KBM-7 (cell line): ENCODE measurements at regions not wholly inside any gene's neighbourhood (a gene's known extent, or its start where the extent isn't known, plus 50 kb on each side); places are given as distances from the start of the nearest gene placed in this dataset.
"Not testable (repeated sequence)": the region's sequence is repeated elsewhere in the genome, so short reads cannot be mapped to it uniquely, and the experiment has no call there.

Experiments used
- DNase-seq: peaks from one replicate; pipeline ENCODE4 v3.0.0-alpha.2; 2015
- in situ Hi-C: fragments of 300-500 bp; cut with MboI; formaldehyde crosslinking; loops from 2 replicates; pipeline ENCODE4 v1.14.3; 2020; ENCODE audit warnings: low sequenced_read_pairs, low pct_unique_long_range_greater_than_20kb, mixed read lengths

GRCh38 chr20:48535556-48535955 is 292.2 kb downstream of the PREX1 start:
- DNase-seq: no peak
- in situ Hi-C loops: no loop called here

GRCh38 chr20:48532028-48532427 is 295.8 kb downstream of the PREX1 start:
- in situ Hi-C loops: no loop called here
- no peak for DNase-seq

DNA sequence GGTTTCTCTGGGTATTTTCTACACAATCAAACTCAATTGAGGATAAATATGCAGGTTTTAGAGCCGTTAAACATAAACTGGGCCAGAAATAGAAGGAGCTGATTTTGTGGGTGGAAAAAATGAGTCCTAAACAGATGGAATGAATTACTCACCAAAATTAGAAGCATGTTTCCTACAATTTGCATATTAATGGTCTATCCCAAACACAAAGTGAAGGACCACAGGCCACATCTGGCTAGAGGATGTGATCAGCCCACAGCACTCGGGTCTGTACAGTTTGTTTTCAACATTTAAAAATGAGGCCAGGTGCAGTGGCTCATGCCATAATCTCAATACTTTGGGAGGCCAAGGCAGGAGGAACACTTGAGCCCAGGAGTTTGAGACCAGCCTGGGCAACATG is 296.3 kb downstream of the PREX1 start:
- DNase-seq: no peak
- in situ Hi-C loops: no loop called here

GRCh38 chr20:48530957-48531356 is 296.8 kb downstream of the PREX1 start:
- in situ Hi-C loops: no loop called here
- no peak for DNase-seq

DNA sequence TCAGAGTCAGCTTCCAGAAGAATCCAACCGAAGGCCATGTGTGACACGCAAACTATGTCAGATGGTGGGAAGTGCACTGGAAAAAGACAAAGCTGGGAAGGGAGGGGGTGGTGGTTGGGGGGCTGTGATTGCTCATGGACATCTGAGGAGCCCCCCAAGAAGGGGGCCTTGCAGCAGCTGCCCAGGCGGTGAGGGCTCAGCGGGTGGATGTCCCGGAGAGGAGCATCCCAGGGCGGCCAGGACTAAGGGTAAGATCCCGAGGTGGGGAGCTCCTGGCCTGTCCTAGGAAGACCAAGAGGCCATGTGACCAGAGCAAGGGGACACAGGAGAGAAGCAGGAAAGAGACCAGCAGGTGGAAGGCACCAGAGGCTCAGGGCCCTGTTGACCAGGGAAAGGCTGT is 299.5 kb downstream of the PREX1 start:
- in situ Hi-C loops: no loop called here
- no peak for DNase-seq

DNA sequence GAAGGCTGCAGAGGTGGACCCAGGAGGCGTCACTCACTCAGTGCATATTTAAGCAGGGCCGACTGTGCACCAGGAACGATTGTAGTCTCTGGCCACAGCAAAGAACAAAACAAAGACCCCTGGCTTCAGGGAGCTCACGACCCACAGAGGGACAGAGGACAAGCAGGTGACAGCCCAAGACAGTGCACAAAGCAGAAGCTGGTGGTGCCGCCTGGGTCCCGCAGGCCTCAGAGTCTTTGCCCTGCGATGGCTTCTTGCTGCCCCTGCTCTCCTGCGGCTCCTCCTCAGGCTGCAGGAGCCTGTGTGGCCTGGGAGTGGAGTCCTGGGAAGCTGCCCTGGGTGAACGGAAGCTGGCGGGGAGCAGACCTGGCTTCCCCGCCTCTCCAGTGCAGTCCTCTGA is 300.0 kb downstream of the PREX1 start:
- in situ Hi-C loops: no loop called here
- no peak for DNase-seq

DNA sequence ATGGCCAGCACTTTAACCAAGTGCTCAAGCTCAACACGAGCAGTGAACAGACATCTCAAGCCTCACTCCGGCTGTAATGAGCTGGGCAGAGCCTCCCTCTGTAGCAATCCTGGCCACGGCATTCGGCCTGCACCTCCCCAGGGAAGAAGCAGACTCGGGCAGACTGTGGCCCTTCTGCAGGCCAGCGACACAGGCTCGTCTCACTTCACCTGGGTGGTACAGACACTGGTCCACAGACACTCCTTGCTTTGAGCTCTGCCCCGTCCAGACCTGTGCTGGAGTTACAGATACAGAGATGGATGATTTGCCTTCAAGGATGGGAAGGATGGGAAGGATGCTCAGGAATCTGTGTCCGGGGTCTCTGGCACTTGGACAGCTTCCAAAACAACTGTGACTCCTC is 300.9 kb downstream of the PREX1 start:
- in situ Hi-C loops: no loop called here
- DNase-seq: no peak

- no peak for DNase-seq
- in situ Hi-C loops: no loop called here
These were observed 302.4 kb downstream of the PREX1 start for GRCh38 chr20:48525400-48525799.

- no peak for DNase-seq
- in situ Hi-C loops: no loop called here
These were observed 303.2 kb downstream of the PREX1 start for GRCh38 chr20:48524582-48524981.

GRCh38 chr20:48523191-48523995 is 304.4 kb downstream of the PREX1 start:
- in situ Hi-C loops: no loop called here
- peak; percentile 31 for DNase-seq

- DNase-seq: no peak
- in situ Hi-C loops: no loop called here
These were observed 306.7 kb downstream of the PREX1 start for GRCh38 chr20:48521121-48521520.

DNA sequence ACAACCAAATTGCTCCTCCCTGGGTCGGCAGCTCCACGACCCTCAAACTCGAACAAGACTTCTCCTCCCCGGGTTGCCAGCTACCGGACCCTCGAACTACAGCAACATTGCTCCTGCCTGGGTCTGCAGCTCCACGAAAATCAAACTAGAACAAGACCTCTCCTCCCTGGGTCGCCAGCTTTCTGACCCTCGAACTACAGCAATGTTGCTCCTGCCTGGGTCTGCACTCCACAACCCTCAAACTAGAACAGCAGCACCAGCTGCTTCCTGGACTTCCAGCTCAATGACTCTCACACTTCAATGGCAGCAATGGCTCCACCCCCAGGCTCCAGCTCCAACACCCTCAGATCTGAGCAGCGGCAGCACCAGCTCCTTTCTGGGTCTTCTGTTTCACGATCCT is 311.6 kb downstream of the PREX1 start:
- DNase-seq: not testable (repeated sequence)
- in situ Hi-C loops: loop anchor here (10.0 kb wide), 1 partner anchor 621 kb away; no protein-coding TSS in a partner anchor

DNA sequence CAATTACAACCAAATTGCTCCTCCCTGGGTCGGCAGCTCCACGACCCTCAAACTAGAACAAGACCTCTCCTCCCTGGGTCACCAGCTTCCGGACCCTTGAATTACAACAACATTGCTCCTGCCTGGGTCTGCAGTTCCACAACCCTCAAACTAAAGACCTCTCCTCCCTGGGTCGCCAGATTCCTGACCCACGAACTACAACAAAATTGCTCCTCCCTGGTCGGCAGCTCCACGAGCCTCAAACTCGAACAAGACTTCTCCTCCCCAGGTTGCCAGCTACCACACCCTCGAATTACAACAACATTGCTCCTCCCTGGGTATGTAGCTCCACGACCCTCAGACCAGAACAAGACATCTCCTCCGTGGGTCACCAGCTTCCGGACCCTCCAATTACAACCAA is 313.2 kb downstream of the PREX1 start:
- in situ Hi-C loops: loop anchor here (10.0 kb wide), 1 partner anchor 620 kb away; no protein-coding TSS in a partner anchor
- not testable (repeated sequence) for DNase-seq

DNA sequence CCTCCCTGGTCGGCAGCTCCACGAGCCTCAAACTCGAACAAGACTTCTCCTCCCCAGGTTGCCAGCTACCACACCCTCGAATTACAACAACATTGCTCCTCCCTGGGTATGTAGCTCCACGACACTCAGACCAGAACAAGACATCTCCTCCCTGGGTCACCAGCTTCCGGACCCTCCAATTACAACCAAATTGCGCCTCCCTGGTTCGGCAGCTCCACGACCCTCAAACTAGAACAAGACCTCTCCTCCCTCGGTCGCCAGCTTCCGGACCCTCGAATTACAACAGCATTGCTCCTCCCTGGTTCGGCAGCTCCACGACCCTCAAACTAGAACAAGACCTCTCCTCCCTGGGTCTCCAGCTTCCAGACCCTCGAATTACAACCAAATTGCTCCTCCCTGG is 315.3 kb downstream of the PREX1 start:
- in situ Hi-C loops: loop anchor here (10.0 kb wide), 1 partner anchor 618 kb away; no protein-coding TSS in a partner anchor
- not testable (repeated sequence) for DNase-seq

- DNase-seq, in situ Hi-C loops: not testable (repeated sequence)
These were observed 322.7 kb downstream of the PREX1 start for GRCh38 chr20:48505066-48505465.

DNA sequence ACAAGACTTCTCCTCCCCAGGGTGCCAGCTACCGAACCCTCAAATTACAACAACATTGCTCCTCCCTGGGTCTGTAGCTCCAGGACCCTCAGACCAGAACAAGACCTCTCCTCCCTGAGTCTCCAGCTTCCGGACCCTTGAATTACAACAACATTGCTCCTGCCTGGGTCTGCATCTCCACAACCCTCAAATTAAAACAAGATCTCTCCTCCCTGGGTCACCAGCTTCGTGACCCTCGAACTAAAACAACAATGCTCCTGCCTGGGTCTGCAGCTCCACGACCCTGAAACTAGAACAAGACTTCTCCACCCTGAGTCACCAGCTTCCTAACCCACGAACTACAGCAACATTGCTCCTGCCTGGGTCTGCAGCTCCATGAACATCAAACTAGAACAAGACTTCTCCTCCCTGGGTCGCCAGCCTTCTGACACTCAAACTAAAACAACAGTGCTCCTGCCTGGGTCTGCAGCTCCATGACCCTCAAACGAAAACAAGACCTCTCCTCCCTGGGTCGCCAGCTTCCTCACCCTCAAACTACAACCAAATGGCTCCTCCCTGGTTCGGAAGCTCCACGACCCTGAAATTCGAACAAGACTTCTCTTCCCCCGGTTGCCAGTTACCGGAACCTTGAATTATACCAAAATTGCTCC is 324.5 kb downstream of the PREX1 start:
- in situ Hi-C loops: no loop called here
- DNase-seq: no peak

GRCh38 chr20:48502758-48503157 is 325.0 kb downstream of the PREX1 start:
- no peak for DNase-seq
- in situ Hi-C loops: no loop called here

GRCh38 chr20:48502016-48502415 is 325.8 kb downstream of the PREX1 start:
- in situ Hi-C loops: no loop called here
- no peak for DNase-seq

DNA sequence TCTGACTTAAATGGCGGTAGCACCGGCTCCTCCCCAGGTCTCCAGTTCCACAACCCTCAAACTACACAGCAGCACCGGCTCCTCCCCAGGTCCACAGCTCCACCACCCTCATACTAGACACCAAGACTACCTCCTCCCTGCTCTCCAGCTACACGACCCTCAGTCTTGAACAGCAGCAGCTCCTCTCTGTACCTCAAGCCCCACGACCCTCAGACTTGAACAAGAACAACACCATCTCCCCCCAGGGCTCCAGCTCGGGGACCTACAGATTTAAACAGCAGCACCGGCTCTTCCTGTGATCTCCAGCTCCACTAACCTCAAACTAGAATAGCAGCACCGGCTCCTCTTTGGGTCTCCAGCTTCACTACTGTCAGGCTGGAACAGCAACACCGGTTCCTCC is 326.9 kb downstream of the PREX1 start:
- DNase-seq, in situ Hi-C loops: not testable (repeated sequence)

DNA sequence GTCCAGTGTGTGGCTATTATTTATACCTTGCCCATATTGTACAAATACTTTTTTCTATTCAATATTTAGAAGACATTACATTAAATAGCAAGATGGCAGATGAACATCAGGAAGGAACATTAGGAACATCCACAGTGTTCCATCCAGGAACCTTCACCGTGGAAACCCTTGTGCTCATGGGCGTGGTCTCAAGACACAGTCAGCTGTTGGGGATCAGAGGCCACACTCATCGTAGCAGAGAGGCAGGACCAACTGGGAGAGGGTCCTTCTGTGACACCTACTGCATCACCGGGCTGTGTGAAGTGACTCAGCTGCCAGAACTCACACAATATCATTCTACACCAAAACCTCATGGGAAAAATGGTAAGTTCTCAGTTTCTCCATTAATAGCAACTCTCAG is 328.9 kb downstream of the PREX1 start:
- in situ Hi-C loops, DNase-seq: not testable (repeated sequence)
